ENCODE measurements at regions not wholly inside any gene's neighbourhood (a gene's known extent, or its start where the extent isn't known, plus 50 kb on each side); places are given as distances from the start of the nearest gene placed in this dataset.

DNA sequence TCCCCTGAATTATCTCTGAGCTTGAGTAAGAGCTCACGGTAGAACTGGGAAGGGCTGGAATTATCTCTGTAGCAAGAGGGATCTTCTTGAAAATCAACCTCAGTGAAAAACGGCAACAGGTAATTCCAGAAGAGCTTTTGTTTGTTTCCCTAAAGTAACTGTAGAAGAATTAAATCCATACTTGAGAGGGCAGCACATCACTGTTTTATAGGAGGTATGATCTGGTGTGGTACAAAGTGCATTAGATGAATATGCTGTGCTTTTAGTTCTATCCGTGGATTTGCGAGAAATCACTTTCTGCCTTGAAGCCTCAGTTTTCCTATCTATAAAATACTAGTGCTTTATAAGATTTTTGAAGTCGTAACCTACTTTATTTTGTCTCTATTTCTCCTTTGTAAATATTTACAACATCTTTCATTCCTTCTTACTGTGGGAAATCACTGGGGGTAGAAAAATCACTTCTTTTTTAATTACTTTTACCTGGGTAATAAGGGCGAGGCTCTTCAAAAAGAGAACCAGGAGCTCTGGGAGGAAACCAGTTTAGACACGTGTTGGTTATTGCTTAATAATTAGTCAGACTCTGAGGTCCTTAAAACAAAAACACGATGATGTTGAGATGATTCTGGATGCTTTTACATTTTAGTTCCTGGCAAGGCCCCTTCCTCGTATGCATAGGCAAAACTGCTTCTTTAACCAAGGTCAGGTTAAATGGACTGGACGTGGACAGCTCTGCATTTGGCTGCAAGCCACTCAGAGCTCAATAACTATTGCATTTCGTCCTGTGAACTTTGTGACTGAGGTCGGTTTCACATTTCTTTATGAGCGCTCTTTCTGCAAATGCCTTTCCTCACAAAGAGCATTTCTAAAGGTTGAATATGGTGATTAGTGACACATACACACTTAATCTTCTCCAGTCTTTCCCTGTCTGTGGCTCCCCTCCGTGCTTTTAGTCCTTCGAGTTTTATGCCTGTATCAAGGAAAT, 376.1 kb downstream of the BRINP1 start:
- TF ChIP-seq, protein P1, sequence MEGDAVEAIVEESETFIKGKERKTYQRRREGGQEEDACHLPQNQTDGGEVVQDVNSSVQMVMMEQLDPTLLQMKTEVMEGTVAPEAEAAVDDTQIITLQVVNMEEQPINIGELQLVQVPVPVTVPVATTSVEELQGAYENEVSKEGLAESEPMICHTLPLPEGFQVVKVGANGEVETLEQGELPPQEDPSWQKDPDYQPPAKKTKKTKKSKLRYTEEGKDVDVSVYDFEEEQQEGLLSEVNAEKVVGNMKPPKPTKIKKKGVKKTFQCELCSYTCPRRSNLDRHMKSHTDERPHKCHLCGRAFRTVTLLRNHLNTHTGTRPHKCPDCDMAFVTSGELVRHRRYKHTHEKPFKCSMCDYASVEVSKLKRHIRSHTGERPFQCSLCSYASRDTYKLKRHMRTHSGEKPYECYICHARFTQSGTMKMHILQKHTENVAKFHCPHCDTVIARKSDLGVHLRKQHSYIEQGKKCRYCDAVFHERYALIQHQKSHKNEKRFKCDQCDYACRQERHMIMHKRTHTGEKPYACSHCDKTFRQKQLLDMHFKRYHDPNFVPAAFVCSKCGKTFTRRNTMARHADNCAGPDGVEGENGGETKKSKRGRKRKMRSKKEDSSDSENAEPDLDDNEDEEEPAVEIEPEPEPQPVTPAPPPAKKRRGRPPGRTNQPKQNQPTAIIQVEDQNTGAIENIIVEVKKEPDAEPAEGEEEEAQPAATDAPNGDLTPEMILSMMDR (IDR thresholded peaks at IDR 0.05; ENCODE audit: low read depth, low read length): no peak
- ChIA-PET CTCF (no interaction called here), POLR2A (no interaction called here)
- H3K4me3 ChIP-seq (ENCODE audit: low read depth, low read length): no peak overlapping the region
- DNase-seq (ENCODE audit: low read depth, low spot score): no peak
- H3K9me3 ChIP-seq (ENCODE audit: control insufficient read depth, insufficient read depth, low read length): peaks cover 16% of the 10 kb centered on the region; the same call in 1 of the 2 replicates
- no peaks in the 10 kb centered on the region for H3K27me3 ChIP-seq (ENCODE audit: control insufficient read depth, insufficient read depth, low read length)
- no peak overlapping the region for H3K27ac ChIP-seq (ENCODE audit: low read depth, low read length)

DNA sequence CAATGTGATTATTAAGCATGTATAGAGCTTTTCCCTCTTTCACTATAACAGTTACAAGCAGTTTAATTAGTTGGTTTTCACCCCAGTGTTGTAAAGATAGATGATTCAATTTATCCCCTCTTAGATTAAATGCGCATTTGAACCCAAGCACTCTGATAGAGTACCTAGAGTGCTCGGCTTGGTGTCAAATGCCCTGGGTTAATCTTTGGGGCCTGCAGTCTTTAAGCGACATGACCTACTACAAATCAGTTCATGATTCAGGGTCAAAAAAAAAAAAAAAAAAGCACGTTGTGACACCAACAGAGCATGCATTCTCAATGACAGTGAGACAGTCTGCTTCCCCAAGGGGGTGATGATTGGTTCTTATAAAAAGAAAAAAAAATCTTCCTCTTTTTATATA, 375.3 kb downstream of the BRINP1 start:
- DNase-seq (ENCODE audit: low read depth, low spot score): no peak
- ChIA-PET POLR2A (no interaction called here), CTCF (no interaction called here)
- TF ChIP-seq, protein P1 (IDR thresholded peaks at IDR 0.05; ENCODE audit: low read depth, low read length): no peak
- H3K4me3 ChIP-seq (ENCODE audit: low read depth, low read length): no peak overlapping the region
- H3K9me3 ChIP-seq (ENCODE audit: control insufficient read depth, insufficient read depth, low read length): peaks cover 16% of the 10 kb centered on the region; the same call in 1 of the 2 replicates
- H3K27me3 ChIP-seq (ENCODE audit: control insufficient read depth, insufficient read depth, low read length): no peaks in the 10 kb centered on the region
- H3K27ac ChIP-seq (ENCODE audit: low read depth, low read length): no peak overlapping the region

DNA sequence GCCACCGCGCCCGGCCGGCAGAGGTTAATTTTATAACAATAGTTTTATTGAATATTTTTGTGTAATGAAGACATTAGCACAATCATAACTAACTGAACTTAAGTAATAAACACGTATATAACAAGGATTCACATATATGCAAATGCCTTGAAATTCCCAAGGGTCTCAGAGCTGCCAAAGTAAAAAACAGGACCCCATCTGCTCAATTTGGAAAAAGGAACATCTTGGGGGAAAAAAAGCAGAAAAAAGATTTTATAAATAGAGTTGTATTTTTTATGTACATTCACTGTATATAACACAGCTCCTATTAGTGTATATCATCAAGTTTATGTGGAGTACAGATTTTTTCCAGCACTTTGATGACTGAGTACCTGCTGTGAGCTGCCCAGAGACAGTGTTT, 366.7 kb downstream of the BRINP1 start:
- H3K4me3 ChIP-seq (ENCODE audit: low read depth, low read length): no peak overlapping the region
- H3K9me3 ChIP-seq (ENCODE audit: control insufficient read depth, insufficient read depth, low read length): peaks cover 7% of the 10 kb centered on the region; the same call in 1 of the 2 replicates
- TF ChIP-seq, protein P1 (IDR thresholded peaks at IDR 0.05; ENCODE audit: low read depth, low read length): no peak
- POLR2A ChIA-PET: no interaction called here
- CTCF ChIA-PET: no interaction called here
- DNase-seq (ENCODE audit: low read depth, low spot score): no peak
- no peak overlapping the region for H3K27ac ChIP-seq (ENCODE audit: low read depth, low read length)
- no peaks in the 10 kb centered on the region for H3K27me3 ChIP-seq (ENCODE audit: control insufficient read depth, insufficient read depth, low read length)

DNA sequence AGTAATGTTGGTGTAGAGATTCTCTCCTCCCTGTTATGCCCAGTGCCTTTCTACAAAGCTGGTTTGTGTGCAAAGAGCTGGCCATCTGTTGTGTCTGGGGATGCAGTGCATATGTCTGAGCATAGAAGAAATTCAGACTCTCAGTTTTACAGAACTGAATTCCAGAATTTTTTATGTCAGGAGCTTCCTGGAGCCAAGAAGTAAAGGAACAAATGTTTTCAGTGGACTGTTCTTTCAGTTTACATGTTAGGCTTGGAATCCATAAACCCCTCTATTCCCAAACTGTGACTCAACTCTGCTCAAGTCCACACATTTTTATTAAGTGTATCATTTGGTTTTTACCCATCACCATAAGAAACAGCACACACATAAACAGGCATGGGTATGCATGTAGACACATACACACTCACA, 366.0 kb downstream of the BRINP1 start:
- CTCF ChIA-PET: no interaction called here
- Histone ChIP-seq H3K27me3 (ENCODE audit: control insufficient read depth, insufficient read depth, low read length) (no peaks in the 10 kb centered on the region), H3K27ac (ENCODE audit: low read depth, low read length) (no peak overlapping the region), H3K9me3 (ENCODE audit: control insufficient read depth, insufficient read depth, low read length) (peaks cover 7% of the 10 kb centered on the region; the same call in 1 of the 2 replicates), H3K4me3 (ENCODE audit: low read depth, low read length) (no peak overlapping the region)
- TF ChIP-seq, protein P1 (IDR thresholded peaks at IDR 0.05; ENCODE audit: low read depth, low read length): no peak
- no peak for DNase-seq (ENCODE audit: low read depth, low spot score)
- POLR2A ChIA-PET: no interaction called here

DNA sequence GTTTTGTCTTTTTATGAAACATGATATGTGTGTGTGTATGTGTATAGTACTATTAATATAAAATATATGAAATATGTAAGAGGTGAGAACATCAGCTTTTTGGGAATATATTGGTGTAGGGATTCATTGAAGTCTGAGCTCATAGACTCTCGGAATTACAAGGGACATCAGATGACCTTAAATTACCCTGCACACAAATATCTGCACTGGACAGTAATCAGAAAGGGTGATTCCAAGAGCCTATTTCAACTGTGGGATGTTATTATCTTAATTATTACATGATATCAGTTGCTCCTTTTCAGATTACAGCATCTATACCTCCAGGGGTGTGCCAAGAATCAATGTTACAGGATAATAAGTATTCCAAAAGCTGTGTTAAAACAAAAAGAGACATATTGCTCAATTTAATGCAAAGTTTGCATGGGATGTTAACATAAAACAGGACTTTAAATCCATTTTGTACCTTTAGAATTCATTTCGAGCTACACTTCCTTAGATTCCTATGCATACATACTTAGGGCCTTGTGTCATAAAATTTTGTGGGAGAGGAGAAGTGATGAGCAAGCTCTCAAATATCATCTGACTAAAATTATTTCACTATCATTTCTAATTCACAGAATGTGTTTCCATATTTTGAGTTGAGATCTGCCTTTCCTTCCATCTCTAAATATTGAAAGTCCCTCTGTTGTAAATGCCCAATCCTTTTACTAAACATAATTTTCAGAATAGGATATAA, 365.2 kb downstream of the BRINP1 start:
- Histone ChIP-seq H3K27me3 (ENCODE audit: control insufficient read depth, insufficient read depth, low read length) (no peaks in the 10 kb centered on the region), H3K27ac (ENCODE audit: low read depth, low read length) (no peak overlapping the region), H3K9me3 (ENCODE audit: control insufficient read depth, insufficient read depth, low read length) (peaks cover 7% of the 10 kb centered on the region), H3K4me3 (ENCODE audit: low read depth, low read length) (no peak overlapping the region)
- DNase-seq (ENCODE audit: low read depth, low spot score): no peak
- CTCF ChIA-PET: no interaction called here
- TF ChIP-seq, protein P1 (IDR thresholded peaks at IDR 0.05; ENCODE audit: low read depth, low read length): no peak
- POLR2A ChIA-PET: no interaction called here
